ENCODE measurements at regions not wholly inside any gene's neighbourhood (a gene's known extent, or its start where the extent isn't known, plus 50 kb on each side); places are given as distances from the start of the nearest gene placed in this dataset.
A peak's percentile ranks its signal among the peaks of the same experiment; 100 is the strongest.
"Not testable (repeated sequence)": the region's sequence is repeated elsewhere in the genome, so short reads cannot be mapped to it uniquely, and the experiment has no call there.

DNA sequence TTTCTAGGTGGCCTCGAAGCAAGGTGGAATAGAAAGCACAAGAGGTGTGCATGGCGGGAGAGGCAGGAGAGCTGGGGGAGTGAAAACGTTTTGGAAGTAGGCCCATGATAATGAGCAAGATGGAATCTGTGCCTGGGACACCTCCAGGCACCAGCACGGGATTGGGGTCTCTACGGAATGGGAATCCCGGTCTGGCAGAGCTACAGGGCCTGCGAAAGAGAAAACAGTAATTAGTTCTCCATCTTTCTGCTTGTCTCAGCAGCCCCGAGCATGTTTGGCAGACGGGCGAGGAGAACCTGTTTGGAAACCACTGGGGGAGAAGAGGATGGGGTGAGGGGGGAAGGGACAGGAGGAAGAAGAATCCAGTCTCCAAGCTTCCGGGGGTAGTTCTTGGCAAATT, 258.7 kb downstream of the SOX9 start:
- H3K36me3 Mint-ChIP-seq: no peaks in the 10 kb centered on the region
- no peak overlapping the region for H3K4me3 Mint-ChIP-seq
- H3K27ac Mint-ChIP-seq: no peak overlapping the region
- H3K27me3 Mint-ChIP-seq: peaks cover 3% of the 10 kb centered on the region
- H3K9me3 Mint-ChIP-seq: peaks cover 0 to 4% (median 2%) of the 10 kb centered on the region in 3 donors
- peaks cover 0 to 1% (median 0%) of the 10 kb centered on the region in 3 donors for H3K4me1 Mint-ChIP-seq

DNA sequence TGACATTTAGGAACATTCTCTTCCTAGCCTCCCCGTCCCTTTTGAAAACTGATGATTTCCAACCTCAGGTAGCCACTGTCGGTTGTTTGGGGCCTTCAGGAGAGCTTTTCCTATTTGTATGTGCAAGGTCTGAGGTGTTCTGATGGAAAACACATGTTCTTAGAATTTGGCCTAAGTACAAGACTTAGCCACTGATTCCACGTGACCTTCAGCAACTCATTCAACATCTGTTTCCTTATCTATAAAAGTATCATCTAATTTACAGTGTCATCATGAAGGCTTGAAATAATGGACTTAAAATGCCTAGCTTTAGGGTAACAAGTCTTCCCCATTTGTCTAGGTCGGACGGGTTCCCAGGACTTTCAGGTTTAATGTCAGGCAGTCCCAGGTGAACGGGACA, 259.3 kb downstream of the SOX9 start:
- Mint-ChIP-seq H3K4me1 (peaks cover 0 to 1% (median 0%) of the 10 kb centered on the region in 3 donors), H3K27me3 (peaks cover 3% of the 10 kb centered on the region), H3K9me3 (peaks cover 0 to 4% (median 2%) of the 10 kb centered on the region in 3 donors), H3K4me3 (no peak overlapping the region), H3K27ac (no peak overlapping the region), H3K36me3 (no peaks in the 10 kb centered on the region)

DNA sequence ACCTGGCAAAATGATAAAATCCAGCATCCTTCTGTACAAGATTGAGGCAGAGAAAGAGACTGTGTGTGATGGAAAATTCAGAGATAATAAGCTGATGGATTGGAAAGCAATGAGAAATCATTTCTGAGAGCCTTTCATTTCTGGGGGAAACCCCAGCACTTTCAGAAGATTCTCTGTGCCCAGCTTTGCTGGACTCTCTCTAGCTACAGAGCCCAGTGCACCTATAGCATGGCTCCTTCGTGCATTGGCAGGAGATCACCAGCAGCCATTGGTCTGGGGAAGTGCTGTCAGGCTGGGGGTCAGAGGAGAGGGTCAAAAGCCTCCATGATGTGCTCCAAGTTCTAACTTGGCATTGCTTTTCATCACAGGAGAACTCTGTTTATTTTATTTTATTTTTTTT, 259.9 kb downstream of the SOX9 start:
- Mint-ChIP-seq H3K27ac (no peak overlapping the region), H3K9me3 (peaks cover 0 to 4% (median 2%) of the 10 kb centered on the region in 3 donors), H3K4me3 (no peak overlapping the region), H3K36me3 (no peaks in the 10 kb centered on the region), H3K27me3 (peaks cover 3% of the 10 kb centered on the region), H3K4me1 (peaks cover 0 to 1% (median 0%) of the 10 kb centered on the region in 3 donors)

DNA sequence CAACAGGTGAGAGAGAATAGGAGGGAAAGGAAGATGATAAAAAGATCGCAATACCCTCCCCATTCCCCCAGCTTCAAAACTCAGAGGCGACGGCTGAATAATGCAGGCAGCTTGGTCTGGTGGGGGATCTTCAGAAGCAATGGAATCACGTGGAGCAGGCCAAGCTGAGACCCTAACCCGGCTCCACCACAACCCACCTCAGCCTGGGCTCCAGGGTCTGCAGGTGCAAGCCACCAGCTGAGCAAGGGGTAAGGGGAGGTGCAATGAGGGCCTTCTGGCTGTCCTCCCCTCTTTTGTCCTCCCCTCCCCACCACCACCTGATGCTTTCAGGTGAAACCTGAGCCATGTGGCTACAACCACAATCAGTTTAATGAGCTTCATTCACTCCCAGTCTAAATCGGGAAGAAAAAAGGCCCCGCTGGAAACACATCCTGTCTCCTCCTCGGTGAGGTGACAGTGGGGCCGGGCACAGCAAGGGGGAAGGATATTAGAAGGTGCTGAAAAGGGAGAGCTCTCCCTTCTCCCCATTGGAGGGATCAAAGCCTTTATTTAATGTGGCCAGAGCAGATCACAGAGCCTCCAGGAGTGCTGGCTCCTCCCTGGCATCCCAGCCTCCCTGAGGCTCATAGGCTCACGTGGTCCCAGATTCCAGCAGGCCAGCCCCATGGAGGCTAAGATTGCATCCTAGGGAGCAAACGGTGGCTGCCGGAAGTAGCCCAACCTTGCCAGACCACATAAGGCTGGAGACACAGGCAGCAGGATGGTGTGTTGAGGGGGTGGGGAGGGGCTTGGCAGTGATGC, 261.0 kb downstream of the SOX9 start:
- no peaks in the 10 kb centered on the region for H3K36me3 Mint-ChIP-seq
- no peak overlapping the region for H3K4me3 Mint-ChIP-seq
- no peak overlapping the region for H3K27ac Mint-ChIP-seq
- no peaks in the 10 kb centered on the region for H3K4me1 Mint-ChIP-seq
- peaks cover 0 to 2% (median 0%) of the 10 kb centered on the region in 3 donors for H3K9me3 Mint-ChIP-seq
- H3K27me3 Mint-ChIP-seq: peaks cover 3% of the 10 kb centered on the region

DNA sequence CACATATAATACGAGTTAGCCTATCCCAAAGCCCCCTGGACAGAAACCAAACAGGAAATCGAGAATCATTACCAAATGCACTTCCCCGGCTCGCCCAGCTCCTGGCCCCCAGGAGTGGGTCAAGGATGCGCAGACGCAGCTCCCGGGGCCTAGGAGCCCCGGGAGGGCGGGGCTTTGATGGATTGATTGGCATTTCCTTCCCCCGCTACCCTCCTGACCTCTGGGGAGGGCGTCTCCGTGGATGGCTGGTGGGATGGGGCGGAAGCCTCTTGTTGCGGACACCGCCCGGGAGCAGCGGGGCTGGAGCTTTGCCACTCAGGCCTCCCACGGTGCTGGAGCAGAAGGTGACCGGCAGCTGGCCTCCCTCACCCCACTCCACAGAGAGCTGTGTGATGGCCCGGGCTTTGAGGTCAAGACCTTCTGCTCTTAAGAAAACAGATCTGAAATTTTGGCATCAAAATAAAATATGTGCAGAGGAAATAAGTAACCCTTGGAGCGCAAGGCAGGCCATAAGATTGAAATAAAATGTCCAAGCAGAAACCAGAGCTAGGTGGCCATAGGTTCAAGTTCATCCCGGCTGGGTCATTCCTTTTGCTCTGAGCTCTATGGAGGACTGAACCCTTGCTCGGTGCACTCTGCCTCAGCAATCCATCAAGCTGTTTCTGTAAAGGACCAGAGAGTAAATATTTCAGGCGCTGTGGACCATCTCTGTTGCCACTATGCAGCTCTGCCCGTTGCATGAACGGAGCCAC, 262.3 kb downstream of the SOX9 start:
- H3K27ac Mint-ChIP-seq: no peak overlapping the region
- no peaks in the 10 kb centered on the region for H3K36me3 Mint-ChIP-seq
- peaks cover 5% of the 10 kb centered on the region for H3K27me3 Mint-ChIP-seq
- no peaks in the 10 kb centered on the region for H3K4me1 Mint-ChIP-seq
- H3K9me3 Mint-ChIP-seq: peaks cover 0 to under 1% (median 0%) of the 10 kb centered on the region in 3 donors
- H3K4me3 Mint-ChIP-seq: no peak overlapping the region

DNA sequence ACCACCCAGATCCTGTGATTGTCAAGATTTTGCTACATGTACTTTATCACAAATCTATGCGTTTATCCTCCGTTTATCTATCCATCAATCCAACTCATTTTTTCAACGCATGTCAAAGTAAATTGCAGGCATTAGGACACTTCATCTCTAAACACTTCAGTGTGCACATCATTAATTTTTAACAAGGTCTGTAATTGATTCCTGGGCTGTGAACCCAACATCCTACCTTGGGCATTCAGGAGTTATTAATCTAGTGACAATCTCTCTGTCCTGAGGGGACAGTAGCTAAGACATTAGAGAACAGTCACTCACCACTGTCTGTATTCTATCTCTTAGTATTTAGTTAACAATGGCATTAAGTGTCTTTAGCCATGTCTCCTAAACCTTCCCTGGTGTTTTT, 264.7 kb downstream of the SOX9 start:
- H3K27me3 Mint-ChIP-seq: peaks cover 5% of the 10 kb centered on the region
- H3K9me3 Mint-ChIP-seq: no peaks in the 10 kb centered on the region
- no peak overlapping the region for H3K27ac Mint-ChIP-seq
- H3K36me3 Mint-ChIP-seq: no peaks in the 10 kb centered on the region
- H3K4me1 Mint-ChIP-seq: peaks cover 0 to 3% (median 0%) of the 10 kb centered on the region in 3 donors
- H3K4me3 Mint-ChIP-seq: no peak overlapping the region

DNA sequence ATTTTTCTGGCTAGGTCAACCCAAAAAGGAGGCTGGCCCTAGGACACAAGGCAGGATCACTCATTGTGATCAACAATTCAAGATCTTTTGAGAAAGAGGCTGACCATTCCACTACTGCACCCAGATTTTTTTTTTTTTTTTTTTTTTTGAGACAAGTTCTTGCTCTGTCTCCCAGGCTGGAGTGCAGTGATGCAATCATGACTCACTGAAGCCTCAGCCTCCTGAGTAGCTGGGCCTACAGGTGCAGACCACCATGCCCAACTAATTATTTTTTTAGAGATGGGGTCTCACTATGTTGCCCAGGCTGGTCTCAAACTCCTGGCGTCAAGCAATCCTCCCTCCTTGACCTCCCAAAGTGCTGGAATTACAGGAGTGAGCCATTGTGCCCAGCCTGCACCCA, 265.4 kb downstream of the SOX9 start:
- not testable (repeated sequence) for H3K27ac Mint-ChIP-seq, H3K9me3 Mint-ChIP-seq, H3K36me3 Mint-ChIP-seq, H3K27me3 Mint-ChIP-seq, H3K4me1 Mint-ChIP-seq, H3K4me3 Mint-ChIP-seq

DNA sequence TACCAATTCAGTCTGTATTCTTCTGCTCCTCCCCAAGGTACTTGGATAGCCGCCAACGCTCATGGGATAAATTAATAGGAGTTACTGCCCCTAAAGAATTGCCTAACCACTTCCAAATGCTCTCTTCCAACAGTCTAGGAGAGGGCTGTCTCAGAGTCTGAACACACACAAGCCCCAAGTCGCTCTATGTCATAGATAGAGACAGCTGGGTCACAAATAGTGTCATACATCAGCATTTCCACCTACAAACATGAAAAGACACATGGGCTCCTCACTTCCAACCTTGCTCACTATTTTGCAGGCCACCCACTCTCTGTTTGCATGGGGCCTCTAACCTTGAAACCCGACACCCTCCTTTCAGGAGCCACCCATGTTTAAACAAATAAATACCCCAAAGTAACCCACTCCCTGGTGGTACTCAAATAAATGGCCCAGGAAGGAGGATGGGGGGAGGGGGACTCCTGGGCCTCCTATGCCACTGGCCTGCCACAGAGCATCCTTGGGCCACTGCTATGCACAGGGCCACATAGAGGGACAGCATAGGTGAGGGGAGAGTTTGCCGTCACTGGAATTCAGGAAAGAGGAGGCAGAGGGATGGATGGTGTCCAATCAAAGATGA, 265.9 kb downstream of the SOX9 start:
- H3K4me1 Mint-ChIP-seq: peaks cover 0 to 6% (median 4%) of the 10 kb centered on the region in 3 donors
- H3K27ac Mint-ChIP-seq: no peak overlapping the region
- no peaks in the 10 kb centered on the region for H3K36me3 Mint-ChIP-seq
- H3K27me3 Mint-ChIP-seq: peaks cover 5% of the 10 kb centered on the region
- no peak overlapping the region for H3K4me3 Mint-ChIP-seq
- no peaks in the 10 kb centered on the region for H3K9me3 Mint-ChIP-seq

DNA sequence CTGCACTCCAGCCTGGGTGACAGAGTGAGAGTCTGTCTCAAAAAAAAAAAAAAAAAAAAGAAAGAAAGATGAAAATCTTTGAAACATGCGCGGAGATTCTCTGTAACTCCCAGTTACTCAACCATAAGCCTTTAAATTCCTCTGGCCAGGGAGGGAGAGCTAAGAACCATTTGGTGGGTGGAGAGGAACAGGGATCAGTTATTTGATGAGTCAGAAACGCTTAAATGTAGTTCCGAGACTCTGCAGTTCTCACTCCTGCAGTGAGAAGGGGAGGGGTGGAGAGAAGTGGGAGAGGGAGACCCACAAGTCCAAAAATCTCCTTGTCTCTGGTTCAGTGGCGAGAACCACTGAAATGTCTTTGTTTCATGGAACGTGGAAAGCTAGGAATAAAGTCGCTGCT, 266.7 kb downstream of the SOX9 start:
- Mint-ChIP-seq H3K27me3 (peaks cover 1% of the 10 kb centered on the region), H3K4me1 (peaks cover 0 to 11% (median 8%) of the 10 kb centered on the region in 3 donors), H3K4me3 (no peak overlapping the region), H3K9me3 (no peaks in the 10 kb centered on the region), H3K36me3 (no peaks in the 10 kb centered on the region), H3K27ac (no peak overlapping the region)

DNA sequence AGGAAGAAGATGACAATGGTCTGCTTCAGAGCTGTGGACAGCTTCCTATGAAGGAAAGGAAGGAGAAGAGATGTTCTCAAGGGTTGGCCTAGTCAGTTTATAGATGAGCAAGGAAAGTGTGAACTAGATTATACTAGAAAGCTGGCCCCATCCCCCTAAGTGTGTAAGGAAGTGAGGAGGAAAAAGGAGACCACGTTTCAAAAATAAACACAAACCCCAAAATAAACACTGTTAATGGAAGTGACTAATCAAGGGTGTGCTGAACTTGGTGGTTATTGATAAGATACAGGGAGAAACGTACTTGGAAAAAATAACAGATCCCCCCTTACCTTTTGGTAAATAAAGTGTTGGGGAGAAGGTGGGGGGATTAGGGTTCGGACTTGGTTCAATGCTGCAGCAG, 267.1 kb downstream of the SOX9 start:
- no peaks in the 10 kb centered on the region for H3K36me3 Mint-ChIP-seq
- H3K9me3 Mint-ChIP-seq: no peaks in the 10 kb centered on the region
- no peak overlapping the region for H3K4me3 Mint-ChIP-seq
- no peak overlapping the region for H3K27ac Mint-ChIP-seq
- peaks cover 1% of the 10 kb centered on the region for H3K27me3 Mint-ChIP-seq
- H3K4me1 Mint-ChIP-seq: peaks cover 0 to 14% (median 11%) of the 10 kb centered on the region in 3 donors

DNA sequence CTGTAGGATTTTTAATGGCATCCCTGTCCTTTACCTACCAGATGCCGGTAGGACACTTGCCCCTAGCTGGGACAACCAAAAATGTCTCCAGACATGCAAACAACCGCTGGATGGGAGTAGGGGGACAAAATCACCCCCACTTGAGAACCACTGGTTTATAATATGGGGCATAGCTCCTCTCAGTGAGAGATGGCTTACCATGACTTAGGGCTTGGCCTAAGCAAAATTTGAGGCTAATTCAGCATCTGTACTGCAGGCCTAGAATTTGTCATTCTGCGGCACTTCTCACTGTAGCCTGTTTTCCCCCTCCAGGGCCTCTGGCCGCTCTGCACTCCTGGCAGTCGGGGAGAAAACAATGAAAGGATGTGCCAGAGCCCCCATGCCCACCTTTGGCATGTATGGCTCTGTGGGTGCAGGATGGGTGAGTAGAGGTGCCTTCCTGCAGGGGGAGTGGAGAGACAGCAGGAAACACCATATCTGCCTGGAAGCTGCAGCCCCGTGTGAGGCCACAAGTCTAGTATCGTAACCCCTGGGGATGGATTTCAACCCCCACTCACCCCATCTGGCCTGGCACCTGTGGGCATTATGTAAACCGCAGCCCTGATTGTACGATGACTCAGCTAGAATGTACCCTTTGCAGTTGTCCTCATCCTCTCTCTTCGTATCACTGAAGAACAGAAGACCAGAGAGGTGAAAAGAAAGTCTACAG, 268.1 kb downstream of the SOX9 start:
- Mint-ChIP-seq H3K27ac (no peak overlapping the region), H3K9me3 (peaks cover 0 to under 1% (median 0%) of the 10 kb centered on the region in 3 donors), H3K4me3 (no peak overlapping the region), H3K4me1 (peaks cover 0 to 14% (median 11%) of the 10 kb centered on the region in 3 donors), H3K27me3 (peaks cover 1% of the 10 kb centered on the region), H3K36me3 (no peaks in the 10 kb centered on the region)

DNA sequence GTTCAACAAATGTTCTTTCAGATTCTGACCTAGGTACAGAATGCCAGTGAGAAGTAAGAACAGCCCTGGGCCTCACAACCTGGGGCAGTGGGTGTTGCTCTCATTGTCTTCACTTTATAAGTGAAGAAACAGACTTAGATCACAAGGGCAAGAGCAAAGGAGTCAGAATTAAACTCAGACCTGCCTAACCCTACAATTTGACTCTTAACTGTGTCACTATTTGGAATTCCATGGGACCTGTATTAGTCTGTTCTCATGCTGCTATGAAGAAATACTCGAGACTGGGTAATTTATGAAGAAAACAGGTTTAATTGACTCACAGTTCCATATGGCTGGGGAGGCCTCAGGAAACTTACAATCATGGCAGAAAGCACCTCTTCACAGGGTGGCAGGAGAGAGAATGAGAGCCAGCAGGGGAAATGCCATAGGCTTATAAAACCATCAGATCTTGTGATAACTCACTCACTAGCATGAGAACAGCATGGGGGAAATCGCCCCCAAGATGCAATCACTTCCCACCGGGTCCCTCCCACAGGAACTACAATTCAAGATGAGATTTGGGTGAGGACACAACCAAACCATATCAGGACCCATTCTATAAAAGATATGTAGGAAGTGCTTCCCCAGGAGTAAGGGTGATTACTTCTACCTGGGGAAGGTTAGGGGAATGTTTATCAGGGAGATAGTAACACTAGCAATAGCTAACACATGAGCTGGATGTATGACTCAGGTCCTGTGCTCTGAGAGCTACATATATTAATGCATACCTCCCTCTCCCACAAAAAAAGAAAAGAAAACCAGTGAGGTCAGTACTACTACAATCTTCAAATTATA, 270.1 kb downstream of the SOX9 start:
- peaks cover 1% of the 10 kb centered on the region for H3K27me3 Mint-ChIP-seq
- H3K9me3 Mint-ChIP-seq: peaks cover 0 to 3% (median 0%) of the 10 kb centered on the region in 3 donors
- peak overlapping the region in 1 of 4 donors; percentile 4 for H3K4me3 Mint-ChIP-seq
- no peaks in the 10 kb centered on the region for H3K36me3 Mint-ChIP-seq
- peaks cover 0 to 14% (median 11%) of the 10 kb centered on the region in 3 donors for H3K4me1 Mint-ChIP-seq
- no peak overlapping the region for H3K27ac Mint-ChIP-seq

DNA sequence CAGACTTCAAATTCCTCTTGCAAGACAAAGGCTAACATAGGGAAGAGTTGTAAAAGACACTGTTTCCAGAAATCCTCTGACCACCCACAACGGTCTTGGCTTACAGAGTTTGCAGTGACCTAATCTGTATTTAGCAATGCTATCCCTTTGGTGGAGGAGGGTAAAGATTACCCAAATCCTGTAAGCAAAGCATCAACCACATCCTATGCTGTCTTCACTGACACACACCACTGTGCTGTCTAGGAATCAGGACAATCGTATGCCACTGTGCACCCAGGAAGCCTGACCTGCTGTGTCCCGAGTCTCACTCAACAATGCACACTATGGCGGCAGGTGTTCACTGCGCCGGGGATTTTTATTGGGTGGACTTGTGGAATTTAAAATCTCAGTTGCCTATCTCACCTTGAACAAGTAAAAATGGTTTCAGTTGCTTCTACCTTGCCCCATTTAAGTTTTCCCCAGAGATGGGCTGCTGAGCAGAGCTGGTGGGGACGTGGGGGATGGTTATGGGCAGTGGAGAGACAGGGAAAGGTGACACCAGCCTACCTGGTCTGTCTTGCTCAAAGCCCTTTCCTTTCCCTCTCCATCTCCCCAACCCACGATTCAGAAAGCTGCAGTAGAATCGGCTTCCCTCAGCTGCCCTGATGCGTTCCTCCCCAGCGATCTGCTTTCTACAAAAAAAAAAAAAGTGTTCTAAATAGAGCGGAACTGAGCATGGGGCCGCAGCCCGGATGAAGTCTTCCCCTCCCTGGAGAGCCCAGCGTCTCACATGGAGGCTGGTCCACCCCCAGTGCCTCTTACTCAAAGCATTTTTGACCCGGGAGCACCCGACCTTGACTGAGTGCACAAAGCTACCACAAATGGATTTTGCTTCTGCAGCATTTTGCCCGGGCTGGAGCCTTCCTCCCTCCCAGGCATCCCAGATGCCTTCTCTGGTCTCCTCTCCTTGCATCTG, 271.5 kb downstream of the SOX9 start:
- H3K4me1 Mint-ChIP-seq: peaks cover 0 to 14% (median 11%) of the 10 kb centered on the region in 3 donors
- peaks cover 3% of the 10 kb centered on the region for H3K27me3 Mint-ChIP-seq
- peak overlapping the region in 2 of 4 donors; percentile 14 to 34 for H3K4me3 Mint-ChIP-seq
- H3K9me3 Mint-ChIP-seq: peaks cover 0 to 5% (median 0%) of the 10 kb centered on the region in 3 donors
- H3K27ac Mint-ChIP-seq: no peak overlapping the region
- H3K36me3 Mint-ChIP-seq: no peaks in the 10 kb centered on the region

Measured in IgD-negative memory B cell (primary cell).